ENCODE measurements at regions not wholly inside any gene's neighbourhood (a gene's known extent, or its start where the extent isn't known, plus 50 kb on each side); places are given as distances from the start of the nearest gene placed in this dataset.
A peak's percentile ranks its signal among the peaks of the same experiment; 100 is the strongest.
"Not testable (repeated sequence)": the region's sequence is repeated elsewhere in the genome, so short reads cannot be mapped to it uniquely, and the experiment has no call there.

DNA sequence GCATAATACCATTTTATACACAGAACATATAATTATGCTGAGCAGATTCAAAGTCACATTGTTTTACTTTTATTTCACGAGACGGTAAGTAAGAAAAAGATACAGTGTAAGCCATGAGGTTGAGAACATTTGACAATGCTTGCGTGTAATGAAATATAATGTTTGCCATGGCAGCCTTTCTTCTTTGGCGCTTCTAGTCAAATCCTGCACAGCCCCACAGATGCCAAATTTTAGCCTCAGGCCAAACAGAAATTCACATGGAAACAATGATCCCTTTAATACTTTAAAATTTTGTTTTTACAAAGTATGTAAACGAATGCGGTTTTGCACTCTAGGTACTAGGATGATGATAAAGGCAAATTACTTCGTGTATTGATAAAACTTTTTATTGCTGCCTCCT is 502.7 kb upstream of the SMIM31 start:
- peak; percentile 96 for DNase-seq

DNA sequence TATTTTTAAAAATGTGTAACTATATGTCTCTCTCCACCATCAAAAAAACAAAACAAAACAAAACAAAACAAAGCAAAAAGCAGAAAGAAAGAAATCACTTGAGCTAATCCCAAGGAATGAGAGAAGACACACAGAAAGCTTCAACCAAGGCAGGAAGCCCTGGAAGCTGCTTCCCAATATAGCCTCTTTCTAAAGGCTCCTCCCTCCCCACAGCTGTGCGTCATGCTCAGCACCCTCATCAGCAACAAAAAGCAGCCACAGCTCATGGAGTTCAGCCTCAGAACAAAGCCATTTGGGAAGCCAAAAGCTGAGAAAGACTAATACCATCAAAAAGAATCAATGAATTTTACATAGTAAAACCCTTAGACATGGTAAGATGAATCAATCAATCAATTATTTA is 501.6 kb upstream of the SMIM31 start:
- peak; percentile 10 for DNase-seq

DNA sequence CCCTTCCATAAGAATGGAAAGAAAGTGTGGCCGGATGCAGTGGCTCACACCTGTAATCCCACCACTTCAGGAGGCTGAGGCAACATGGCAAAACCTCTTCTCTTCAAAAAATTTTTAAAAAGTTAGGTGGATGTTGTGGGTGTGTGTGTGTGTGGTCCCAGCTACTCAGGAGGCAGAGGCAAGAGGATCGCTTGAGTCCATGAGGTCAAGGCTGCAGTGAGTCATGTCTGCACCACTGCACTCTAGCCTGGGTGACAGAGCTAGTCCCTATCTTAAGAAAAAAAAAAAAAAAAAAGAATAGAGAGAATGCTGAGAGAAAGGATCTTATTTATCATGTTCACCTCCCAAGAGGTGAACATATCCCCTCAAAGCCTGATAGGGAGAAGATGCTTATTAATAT is 492.1 kb upstream of the SMIM31 start:
- DNase-seq: no peak

DNA sequence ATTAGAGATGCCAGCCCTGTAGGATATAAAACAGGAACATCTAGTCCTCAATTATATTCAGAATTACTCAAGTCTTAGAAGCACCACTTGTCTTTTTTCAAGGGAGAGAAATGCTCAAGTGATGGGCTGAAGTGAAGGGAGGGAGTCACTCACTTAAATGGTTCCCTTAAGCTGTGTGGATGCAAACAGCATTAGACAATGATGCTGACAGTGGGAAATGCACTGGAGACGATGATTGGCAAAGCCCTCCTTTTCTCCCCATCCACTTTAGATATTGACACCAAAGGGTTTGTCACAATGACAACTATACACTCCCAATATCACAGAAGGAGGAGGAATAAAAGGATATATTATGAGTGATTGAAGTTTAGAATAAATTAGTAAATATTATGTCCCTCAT is 491.4 kb upstream of the SMIM31 start:
- DNase-seq: not testable (repeated sequence)

DNA sequence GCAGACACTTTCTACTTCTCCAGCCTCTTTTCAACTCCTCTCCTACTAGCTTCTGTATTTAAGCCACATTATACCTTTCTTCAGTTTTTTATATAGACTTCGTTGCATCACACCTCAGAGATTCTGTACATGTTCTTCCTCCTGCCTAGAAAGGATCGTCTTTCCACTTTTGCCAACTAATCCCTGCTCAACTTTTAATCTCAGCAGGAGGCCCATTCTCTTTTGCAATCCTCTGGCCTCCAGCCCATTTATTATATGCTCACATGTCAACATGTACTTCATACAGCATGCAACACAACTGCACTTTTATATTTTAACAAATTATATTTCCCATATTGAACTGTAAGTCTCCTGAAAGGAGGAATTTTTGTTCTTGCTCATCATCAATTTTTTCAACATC is 476.5 kb upstream of the SMIM31 start:
- DNase-seq: not testable (repeated sequence)

DNA sequence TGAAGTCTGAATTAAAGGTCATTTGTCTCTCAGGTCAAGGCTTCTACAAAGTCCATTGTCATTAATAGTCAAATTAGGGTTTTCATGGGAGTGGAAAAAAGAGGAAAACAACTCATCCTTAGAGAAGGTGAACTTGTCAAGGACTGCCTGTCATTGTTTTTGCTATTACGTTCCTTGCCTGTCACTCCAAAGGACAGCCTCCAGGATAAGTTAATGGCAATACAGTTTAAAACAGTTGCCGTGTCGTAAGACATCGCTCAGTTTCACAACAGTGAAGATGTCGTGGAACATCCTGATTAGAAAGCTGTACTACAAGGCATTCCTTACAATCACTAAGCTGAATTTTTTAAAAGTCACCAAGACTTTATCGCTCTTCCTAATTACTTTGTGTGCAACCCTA is 466.8 kb upstream of the SMIM31 start:
- DNase-seq: no peak

DNA sequence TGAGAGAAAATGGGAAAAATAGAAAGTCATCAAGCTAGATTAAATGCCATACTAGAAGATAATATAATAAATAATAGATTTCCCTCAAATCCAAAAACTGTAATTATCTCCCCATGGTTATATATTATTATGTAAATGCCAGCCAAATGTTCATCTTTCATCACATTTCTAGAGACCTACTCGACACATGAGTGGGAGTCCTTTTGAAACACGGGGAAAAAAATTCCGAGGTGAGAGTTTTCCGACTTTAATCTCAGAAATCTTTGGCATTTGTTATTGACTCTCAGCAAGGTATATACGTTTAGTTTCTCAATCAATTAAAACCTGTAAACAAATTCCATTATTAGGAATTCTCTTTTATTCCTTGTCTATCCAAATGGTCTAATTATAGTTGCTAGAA is 465.4 kb upstream of the SMIM31 start:
- no peak for DNase-seq

DNA sequence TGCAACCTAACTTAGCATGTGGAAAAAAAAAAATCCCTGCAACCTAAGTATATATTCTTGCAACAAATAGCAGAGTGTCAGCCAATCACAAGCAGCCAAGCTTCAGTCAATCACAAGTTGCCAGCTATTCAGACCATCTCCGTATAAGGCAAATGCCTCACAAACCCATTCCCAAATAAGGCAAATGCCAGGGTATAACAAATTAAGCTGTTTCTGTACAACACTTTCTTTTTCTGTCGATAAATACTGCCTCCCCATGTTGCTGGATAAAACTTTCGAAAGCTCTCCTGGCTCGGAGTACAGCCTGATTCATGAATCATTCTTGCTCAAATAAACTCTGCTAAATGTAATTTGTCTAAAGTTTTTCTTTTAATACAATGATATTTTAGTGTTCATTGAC is 460.7 kb upstream of the SMIM31 start:
- DNase-seq: no peak

DNA sequence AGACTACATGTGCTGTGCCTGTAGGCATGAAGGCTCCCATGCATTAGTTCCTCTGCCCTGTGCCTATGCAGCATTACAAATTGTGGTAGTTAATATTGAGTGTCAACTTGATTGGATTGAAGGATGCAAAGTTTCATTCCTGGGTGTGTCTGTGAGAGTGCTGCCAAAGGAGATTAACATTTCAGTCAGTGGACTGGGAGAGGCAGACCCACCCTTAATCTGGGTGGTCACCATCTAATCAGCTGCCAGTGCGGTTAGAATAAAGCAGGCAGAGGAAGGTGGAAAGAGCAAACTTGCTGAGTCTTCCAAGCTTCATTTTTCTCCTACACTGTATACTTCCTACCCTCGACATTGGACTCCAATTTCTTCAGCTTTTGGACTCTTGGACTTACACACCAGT is 460.2 kb upstream of the SMIM31 start:
- no peak for DNase-seq

DNA sequence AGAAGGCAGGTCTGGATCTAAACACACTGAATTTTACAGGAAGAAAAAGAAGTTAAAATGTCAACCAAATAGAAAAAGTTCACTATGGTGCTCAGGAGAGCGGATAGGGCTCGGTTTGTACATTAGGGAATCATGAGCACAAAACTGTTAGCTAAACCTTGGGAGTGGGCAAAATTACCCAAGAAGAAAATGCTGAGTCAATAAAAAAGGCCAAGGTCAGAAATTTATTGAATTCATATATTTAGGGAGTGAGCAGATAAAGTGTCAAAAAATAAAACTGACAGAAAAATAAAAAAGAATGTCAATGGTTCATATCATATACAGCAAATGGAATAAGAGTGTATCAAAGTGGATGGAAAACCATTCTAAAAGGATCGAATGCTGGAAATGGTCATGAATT is 452.5 kb upstream of the SMIM31 start:
- no peak for DNase-seq

DNA sequence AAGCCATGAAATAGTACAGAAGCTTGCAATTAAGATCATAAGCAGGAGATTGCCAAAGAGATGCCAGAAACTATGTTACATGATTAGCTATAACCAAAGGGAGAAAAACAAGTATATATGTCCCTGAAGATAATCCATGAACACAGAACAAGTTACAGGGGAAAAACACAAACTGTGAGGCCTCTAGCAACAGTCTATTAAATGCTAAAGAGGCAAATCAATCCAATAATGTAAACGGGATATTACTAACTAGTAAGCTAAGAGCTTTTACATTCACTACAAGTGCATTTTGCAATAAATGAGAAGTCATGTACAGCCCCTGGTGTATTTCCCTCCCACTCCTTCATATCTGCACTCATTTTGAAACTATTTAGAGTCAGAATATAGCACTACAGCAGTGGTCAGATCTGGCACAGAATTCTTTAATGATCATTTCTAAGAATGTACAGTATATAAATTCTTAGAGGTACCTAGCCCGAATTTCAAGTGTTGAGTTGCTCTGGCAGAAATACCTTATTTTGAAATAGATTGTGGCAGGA is 449.8 kb upstream of the SMIM31 start:
- no peak for DNase-seq

DNA sequence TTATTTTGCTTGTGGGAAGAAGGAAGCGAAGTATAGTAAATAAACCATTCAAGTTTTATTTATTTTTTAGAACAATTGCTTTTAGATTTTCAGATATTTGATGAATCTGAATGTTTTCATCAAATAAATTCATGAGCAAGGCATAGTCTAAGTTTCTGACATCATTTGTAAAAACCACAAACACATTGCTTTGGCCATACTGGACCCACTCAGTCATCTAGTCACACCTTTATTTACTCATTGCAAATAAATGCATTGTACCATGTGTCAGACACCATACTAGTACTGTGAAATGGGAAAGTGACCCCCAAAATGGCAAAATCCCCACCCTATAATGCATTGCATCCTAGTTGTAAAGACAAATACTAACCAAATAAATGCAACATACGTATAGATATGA is 449.1 kb upstream of the SMIM31 start:
- no peak for DNase-seq

DNA sequence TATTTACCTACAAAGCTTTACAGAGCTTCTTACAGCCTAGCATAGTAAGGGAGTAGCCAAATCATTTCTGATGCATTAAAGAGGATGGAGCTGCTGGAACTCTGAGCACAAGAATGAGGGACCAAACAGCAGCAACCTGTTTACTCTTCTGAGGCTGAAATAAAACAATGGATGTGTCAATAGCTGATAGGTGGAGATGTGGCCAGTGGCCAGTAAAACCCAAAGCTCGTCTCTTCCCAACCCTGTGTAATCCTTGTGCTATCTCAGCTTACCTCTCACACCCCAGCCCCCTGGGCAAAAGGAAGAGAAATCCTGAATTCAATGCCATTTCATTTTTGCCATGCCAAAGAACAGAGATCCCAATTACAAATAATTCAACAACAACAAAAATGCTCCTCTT is 446.7 kb upstream of the SMIM31 start:
- DNase-seq: no peak

DNA sequence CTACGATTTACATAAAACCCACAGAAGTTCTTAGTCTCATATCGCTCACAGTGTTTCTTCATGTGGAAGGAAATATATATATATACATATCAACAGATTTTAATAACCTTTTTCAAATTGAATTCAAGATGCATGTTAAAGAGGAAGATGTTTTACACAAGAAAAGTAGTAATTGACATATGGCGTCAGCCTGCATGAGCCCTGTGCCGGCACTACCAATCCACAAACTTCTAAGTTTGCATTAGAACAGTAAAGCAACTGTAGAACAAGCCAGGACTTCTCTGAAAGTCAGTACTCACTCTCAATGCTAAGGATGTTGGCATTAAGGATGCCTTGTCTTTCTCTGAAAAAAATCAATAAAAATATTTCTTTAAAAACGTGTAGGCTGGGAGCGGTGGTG is 441.3 kb upstream of the SMIM31 start:
- no peak for DNase-seq

DNA sequence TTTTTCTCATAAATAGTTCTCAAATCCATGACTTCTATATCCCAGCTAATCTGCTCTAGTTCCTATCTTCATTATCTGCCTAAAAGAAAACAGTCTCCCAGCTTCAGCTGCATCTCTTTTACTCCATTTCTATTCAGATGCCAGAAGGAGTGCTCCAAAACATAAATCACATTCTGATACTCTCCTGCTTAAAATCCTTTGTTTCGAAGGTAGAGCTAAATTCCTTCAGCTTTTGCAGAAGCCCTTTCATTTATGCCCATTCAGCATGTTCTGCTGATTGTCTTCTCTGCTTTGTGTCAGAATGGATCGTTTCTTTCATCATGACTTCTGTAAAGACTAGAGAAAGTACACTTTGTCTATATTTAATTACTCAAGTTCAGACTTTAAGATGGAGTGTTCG is 440.1 kb upstream of the SMIM31 start:
- no peak for DNase-seq

DNA sequence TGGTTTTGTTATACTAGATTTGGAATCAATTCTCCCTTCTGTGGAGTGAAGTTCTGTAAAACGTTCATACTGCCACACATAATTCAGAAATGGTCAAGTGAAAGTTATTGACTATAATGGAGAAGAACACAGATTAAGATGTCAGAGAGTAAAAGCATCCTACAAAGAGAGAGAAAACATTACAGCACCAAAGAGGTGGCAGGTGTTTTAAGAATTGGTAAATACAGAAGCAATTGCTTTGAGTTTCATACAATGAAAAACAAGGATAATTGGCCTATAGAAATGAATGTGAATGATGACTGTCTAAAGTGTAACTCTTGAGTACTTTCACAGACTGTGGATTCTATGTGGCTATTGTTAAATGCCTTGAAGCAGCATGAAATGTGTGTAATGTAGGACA is 435.6 kb upstream of the SMIM31 start:
- no peak for DNase-seq

DNA sequence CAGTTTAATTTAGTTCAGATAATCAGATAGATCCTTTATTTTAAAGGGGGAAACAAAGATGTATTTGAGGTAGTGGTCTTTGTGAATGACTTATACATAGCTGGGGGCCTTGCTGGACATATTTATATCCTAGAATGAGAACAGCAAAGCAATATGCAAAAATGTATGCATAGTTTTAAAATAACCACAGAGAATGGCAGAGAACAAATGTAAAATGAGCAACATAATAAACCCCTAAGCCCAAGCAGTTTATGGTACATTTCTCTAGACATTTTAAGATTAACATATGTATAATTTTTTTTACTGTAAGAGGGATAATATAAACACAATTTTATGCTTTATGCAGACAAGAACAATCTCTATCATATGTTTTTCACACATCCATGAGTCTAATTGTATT is 434.2 kb upstream of the SMIM31 start:
- DNase-seq: no peak

DNA sequence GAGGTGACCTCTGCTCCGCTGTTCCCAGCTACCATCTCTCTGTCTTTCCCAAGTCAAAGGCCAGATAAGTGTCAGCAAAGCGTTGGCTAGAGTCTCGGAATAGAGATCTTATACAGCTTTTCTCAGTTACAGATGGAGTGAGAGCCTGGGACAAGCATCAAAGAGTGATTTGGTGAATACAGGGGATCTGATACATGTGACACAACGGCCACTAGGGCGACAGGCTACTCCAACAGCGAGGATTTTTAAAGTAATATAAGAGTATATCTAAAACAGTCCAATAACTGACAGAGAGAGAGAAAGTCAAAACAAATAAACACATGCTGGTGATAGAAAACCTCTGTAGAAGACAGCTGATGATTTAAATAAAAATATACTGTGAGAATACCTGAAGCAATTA is 433.1 kb upstream of the SMIM31 start:
- DNase-seq: no peak

DNA sequence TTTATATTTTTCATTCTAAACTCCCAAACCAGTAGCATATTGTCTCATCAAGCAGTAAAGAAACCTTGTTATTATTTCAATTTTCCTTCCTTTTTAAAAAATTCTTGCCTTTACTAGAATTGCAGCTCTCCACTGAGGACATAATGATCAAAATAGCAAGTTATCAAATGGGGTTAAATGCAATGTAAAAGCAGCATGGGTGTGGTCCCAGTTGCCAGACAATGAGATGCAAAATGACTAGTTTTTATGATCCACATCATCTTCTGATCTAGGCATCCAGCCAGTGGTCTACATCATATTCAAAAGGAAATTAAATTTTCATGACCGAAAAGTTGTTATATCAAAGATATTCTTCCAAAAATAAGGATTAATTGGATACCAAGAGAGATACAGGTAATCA is 427.9 kb upstream of the SMIM31 start:
- DNase-seq: no peak

DNA sequence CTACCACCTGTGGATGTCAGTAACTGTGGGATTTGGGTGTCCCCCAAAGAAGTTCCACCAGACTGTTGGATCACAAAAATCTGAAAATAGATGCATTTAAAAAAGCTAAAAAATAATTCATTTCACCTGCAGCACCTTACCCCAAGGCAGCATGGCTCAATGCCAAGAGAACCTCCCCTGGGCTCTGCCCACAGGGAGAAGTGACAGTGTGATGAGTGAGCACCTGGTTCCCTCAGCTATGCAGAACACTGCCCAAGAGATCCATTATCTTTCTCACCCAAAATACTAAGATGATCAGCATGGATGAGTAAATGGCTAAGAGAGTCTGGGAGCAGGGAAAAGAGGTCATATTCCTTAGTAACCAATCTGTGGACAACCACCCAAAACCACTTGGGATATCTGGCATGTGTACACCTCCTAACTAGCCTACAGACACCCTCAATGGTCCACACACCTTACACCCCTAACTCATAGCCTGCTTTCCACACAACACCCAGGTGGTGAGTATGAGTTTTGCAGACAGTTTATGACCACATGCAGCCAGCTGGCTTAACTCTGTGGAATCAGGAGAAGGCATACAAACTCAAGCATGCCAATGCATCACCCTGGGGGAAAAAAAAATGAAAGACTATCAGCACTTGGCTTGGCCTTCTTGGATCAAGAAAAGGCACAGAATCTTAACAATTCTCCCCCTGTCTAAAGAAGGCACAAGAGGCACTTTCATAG is 416.5 kb upstream of the SMIM31 start:
- no peak for DNase-seq

DNA sequence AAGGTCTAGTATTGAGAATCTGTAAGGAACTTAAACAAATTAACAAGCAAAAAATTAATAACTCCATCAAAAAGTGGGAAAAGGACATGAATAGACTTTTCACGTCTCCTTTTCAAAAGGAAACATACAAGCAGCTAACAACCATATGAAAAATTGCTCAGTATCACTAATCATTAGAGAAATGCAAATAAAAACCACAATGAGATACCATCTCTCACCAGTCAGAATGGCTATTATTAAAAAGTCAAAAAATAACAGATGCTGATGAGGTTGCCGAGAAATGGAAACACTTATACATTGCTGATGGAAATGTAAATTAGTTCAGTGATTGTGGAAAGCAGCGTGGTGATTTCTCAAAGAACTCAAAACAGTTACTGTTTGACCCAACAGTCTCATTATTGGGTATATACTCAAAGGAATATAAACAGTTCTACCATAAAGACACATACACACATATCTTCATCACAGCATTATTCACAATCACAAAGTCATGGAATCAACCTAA is 410.4 kb upstream of the SMIM31 start:
- DNase-seq: no peak

DNA sequence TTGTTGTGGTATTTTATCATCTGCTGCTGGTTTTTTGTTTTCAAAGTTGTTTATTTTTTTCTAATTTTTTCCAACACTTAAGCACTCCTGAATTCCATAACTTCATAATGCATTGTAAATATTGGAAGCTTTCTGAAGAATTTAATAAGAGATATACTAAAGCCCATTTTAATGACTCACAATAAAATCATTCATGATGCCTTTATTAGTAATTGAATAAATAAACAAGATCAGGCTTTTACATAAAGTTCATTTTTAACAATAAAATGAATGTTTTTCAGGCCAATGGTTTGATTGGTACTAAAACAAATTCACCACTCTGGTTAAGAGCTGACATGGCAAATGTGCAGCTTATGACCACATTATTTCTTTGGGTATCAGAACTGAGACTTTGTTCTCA is 408.2 kb upstream of the SMIM31 start:
- no peak for DNase-seq

DNA sequence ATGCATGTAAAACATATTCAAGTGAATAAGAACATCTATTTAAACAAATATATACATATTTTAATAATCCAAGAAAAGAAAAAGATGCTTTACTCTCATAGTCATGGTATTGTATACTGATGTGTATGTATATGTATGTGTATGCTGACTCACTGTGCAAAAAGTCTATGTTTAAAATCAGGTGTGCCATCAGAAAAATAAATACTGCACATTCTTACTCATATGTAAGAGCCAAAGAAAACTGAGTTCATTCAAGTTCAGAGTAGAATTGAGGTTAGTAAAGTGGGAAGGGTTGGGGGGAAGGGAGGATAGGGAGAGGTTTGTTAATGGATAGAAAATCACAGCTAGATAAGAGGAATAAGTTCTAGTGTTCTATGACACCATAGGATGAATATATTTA is 403.9 kb upstream of the SMIM31 start:
- DNase-seq: no peak

DNA sequence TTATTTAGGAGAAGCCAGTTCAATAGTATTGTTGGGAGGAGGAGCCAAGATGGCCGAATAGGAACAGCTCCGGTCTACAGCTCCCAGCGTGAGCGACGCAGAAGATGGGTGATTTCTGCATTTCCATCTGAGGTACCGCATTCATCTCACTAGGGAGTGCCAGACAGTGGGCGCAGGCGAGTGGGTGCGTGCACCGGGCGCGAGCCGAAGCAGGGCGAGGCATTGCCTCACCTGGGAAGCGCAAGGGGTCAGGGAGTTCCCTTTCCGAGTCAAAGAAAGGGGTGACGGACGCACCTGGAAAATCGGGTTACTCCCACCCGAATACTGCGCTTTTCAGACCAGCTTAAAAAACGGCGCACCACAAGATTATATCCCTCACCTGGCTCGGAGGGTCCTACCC is 403.2 kb upstream of the SMIM31 start:
- not testable (repeated sequence) for DNase-seq

DNA sequence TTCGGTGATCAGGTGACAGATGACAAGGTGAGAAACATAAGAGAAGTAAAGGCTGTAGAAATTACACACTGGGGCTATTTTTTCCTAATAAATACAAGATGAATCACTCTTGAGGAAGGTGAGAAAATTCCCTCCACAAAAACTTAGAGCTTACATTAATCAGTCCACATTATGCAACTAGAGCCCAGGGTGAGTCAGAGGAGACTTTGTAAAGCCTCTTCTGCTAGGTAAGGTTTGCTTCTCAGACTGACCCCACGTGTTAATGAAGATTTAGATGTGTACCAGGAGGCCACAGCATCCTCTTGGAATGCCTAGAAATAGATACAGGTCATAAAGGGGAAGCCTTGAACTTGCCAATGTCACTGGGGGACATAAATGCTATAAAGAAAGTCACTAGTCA is 396.0 kb upstream of the SMIM31 start:
- DNase-seq: no peak

All from NCI-H526 treated with DMSO at 0.1 percent for 48 hours (cell line).